Aorta (tissue), 5 donors: ENCODE measurements at regions not wholly inside any gene's neighbourhood (a gene's known extent, or its start where the extent isn't known, plus 50 kb on each side); places are given as distances from the start of the nearest gene placed in this dataset.

Source experiments
- ATAC-seq: fragments of 200-7000 bp; cut with Tn5 transposase; one replicate; pipeline ENCODE4 v1.9.1; 2022; ENCODE audit warnings: moderate library complexity; ENCODE audit not compliant: low FRiP score
- DNase-seq, 2 donors: peaks; one replicate each; pipeline ENCODE4 v3.0.0-alpha.2; 2020
- H3K27ac ChIP-seq, 2 donors: one replicate each; pipeline ENCODE4 v1.5.1; 2013; ENCODE audit warnings: low read length in 2 of 2, mild to moderate bottlenecking in 2 of 2, moderate library complexity in 2 of 2, control low read depth in 1 of 2, inconsistent platforms in 1 of 2, low read depth in 1 of 2
- H3K27me3 ChIP-seq, 2 donors: one replicate each; pipeline ENCODE4 v1.6.1; 2013; ENCODE audit warnings: control low read depth in 1 of 2, low read length in 1 of 2, mild to moderate bottlenecking in 1 of 2, moderate library complexity in 1 of 2; ENCODE audit not compliant: insufficient read depth in 2 of 2, control insufficient read depth in 1 of 2
- H3K36me3 ChIP-seq, 2 donors: one replicate each; pipeline ENCODE4 v1.6.1; 2013; ENCODE audit warnings: control low read depth in 1 of 2, low read length in 1 of 2, mild to moderate bottlenecking in 1 of 2; ENCODE audit not compliant: insufficient read depth in 2 of 2, control insufficient read depth in 1 of 2
- H3K4me1 ChIP-seq, 2 donors: one replicate each; pipeline ENCODE4 v1.6.1; 2013; ENCODE audit warnings: low read length in 2 of 2, control low read depth in 1 of 2, mild to moderate bottlenecking in 1 of 2, moderate library complexity in 1 of 2; ENCODE audit not compliant: insufficient read depth in 2 of 2, control insufficient read depth in 1 of 2
- H3K4me3 ChIP-seq, 2 donors: one replicate each; pipeline ENCODE4 v1.5.1; 2013; ENCODE audit warnings: low read length in 2 of 2, control low read depth in 1 of 2, mild to moderate bottlenecking in 1 of 2
- H3K9me3 ChIP-seq: one replicate; pipeline ENCODE4 v1.6.1; 2013; ENCODE audit warnings: mild to moderate bottlenecking, low read length; ENCODE audit not compliant: control insufficient read depth
- WGBS, 2 donors: extraction: QIAGEN DNeasy Blood & Tissue Kit; methylation state at CpG; one replicate each; pipeline ENCODE4 v1.1.7; 2013; 5-methylcytosine and 5-hydroxymethylcytosine counted together
- intact Hi-C, 2 donors: fragments of 100-400 bp; cut with DNase I; formaldehyde crosslinking; loops; one replicate each; pipeline versions ENCODE4 v1.14.2 to v1.15.0; 2022
- donor health status: healthy with polysubstance abuse.
- donor health status: Bipolar disorder and iron deficiency.
- donor health status: DM: no; HTN: no; CAD: no.
- donor health status: DM: no; HTN: no; CAD: no.
- donor health status: DM: yes; HTN: yes; CAD: no.

DNA sequence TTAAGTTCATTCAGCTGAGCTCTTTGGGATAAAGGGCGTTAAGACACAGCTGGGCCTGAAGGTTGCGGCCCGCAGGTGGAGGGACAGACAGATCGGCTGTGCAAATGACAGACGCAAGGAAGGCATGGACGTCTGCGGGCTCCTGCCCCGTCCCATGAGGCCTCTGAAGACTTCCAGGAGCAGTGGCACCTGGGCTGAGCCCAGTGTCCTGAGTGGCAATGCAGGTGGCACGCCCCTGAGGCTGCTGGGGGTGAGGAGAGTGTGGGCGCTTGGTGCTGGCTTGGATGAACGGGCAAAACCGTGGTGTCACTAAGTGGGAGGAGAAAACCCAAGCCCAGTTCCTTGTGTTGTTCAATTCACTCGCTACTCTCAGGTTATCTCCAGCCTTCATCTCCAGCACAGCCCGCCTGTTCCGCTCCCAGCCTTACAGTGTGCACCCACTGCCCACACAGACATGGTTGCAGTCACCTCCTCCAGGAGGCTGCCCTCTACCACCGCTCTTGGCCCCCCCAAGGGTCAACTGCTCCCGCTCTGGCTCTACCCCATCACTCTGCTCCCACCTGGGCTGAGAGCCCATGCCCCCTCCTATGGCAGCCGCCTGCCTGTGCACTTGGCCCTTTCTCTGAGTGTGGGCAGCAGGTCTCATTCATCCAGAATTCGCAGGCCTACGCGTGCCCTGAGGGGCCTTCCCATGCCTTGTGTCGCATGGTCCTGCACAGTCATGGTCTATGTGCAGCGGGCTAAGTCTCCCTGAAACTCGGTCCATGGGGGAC, 50.3 kb downstream of the PTGR3 start:
- no peaks in the 10 kb centered on the region for H3K4me1 ChIP-seq
- 95 to 96% methylated on average over 24 of the region's 24 CpGs for whole genome bisulfite sequencing, 2 donors
- H3K9me3 ChIP-seq = peaks cover 4% of the 10 kb centered on the region
- H3K27ac ChIP-seq = no peak overlapping the region
- ATAC-seq (no peak), DNase-seq (no peak)
- H3K27me3 ChIP-seq = no peaks in the 10 kb centered on the region
- no peak overlapping the region for H3K4me3 ChIP-seq
- no peaks in the 10 kb centered on the region for H3K36me3 ChIP-seq
- intact Hi-C loops = no loop called here

DNA sequence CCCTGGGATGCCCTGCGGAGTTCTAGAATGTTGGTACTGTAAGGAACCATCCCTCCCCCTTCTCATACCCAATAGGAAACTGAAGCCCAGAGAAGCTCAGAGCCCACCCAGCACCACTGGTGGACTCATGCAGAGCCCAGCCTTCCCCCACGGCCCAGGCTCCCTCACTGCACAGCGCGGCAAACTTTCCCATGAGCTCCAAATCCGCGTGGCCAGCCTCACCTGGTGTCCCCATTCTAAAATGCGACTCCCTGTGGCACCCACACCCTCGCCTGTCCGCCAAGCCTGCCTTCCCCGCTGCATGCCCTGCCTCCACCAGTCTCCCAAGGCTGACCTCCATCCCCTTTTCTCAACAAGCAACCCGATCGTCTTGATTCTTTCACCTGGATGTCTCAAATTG, 51.1 kb downstream of the PTGR3 start:
- DNase-seq = no peak
- no peak for ATAC-seq
- WGBS, 2 donors = 95 to 96% methylated on average over 12 of the region's 12 CpGs
- H3K27me3 ChIP-seq = no peaks in the 10 kb centered on the region
- H3K36me3 ChIP-seq = no peaks in the 10 kb centered on the region
- H3K4me3 ChIP-seq = no peak overlapping the region
- H3K9me3 ChIP-seq = peaks cover 4% of the 10 kb centered on the region
- intact Hi-C loops = no loop called here
- H3K27ac ChIP-seq = no peak overlapping the region
- H3K4me1 ChIP-seq = no peaks in the 10 kb centered on the region

- no peak overlapping the region for H3K4me3 ChIP-seq
- H3K9me3 ChIP-seq = peaks cover 4% of the 10 kb centered on the region
- intact Hi-C loops = no loop called here
- ATAC-seq (no peak), DNase-seq (no peak)
- WGBS, 2 donors = 88 to 92% methylated on average over 12 of the region's 12 CpGs
- no peaks in the 10 kb centered on the region for H3K4me1 ChIP-seq
- no peaks in the 10 kb centered on the region for H3K36me3 ChIP-seq
- no peak overlapping the region for H3K27ac ChIP-seq
- H3K27me3 ChIP-seq = no peaks in the 10 kb centered on the region
These were observed 51.6 kb downstream of the PTGR3 start for GRCh38 chr18:75157381-75157780.

DNA sequence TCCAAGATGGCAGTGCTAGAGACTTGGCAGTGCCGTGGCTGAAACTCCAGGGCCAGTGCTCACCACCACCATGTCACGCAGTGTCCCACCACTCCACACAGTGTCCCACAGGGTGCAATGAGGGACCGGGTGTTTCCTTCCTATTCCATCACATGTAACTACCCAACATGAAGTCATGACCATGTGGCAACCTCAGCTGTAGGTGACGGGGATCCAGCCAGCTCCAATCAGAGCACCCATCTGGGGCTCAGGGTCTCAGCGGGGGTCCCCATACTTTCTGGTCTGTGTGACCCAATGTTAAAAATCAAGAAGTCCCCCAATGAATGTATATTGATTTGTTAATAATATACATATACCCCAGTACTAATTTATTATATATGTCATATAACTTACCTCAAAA, 52.1 kb downstream of the PTGR3 start:
- WGBS, 2 donors = 92 to 94% methylated on average over 5 of the region's 5 CpGs
- DNase-seq (no peak), ATAC-seq (no peak)
- Histone ChIP-seq H3K4me1 (no peaks in the 10 kb centered on the region), H3K27me3 (no peaks in the 10 kb centered on the region), H3K9me3 (peaks cover 4% of the 10 kb centered on the region), H3K4me3 (no peak overlapping the region), H3K36me3 (no peaks in the 10 kb centered on the region), H3K27ac (no peak overlapping the region)
- intact Hi-C loops = no loop called here

DNA sequence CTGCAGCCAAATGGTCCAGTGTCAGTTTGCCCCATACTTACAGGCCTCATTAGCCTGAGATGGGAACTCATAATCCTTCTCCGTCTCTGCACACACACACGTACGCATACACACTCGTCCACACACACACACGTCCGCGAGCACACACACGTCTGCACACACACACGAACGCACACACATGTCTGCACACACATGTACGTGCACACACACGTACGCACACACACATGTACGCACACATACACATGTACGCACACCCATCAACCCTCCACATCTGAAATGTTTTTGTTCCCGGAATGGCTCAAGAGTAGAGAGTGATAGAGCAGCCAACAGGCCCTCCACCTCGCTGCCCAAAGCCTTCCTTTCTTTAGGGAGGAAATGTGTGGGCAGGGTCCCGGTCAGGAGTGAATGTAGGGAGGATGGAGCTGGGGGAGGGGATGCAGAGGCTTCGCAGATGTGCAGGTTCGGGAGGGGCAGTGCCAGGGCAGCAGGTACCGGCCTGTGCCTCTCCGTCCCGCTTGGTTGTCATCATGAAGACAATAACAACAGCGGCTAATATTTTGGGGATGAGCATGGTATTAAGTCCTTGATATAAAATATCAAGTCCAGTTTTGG, 52.7 kb downstream of the PTGR3 start:
- intact Hi-C loops = no loop called here
- DNase-seq (no peak), ATAC-seq (no peak)
- H3K4me1 ChIP-seq = no peaks in the 10 kb centered on the region
- no peaks in the 10 kb centered on the region for H3K27me3 ChIP-seq
- peaks cover 4% of the 10 kb centered on the region for H3K9me3 ChIP-seq
- no peak overlapping the region for H3K27ac ChIP-seq
- no peaks in the 10 kb centered on the region for H3K36me3 ChIP-seq
- WGBS, 2 donors = 94 to 95% methylated on average over 24 of the region's 24 CpGs
- H3K4me3 ChIP-seq = no peak overlapping the region

- H3K4me1 ChIP-seq = no peaks in the 10 kb centered on the region
- DNase-seq (no peak), ATAC-seq (no peak)
- peaks cover 4% of the 10 kb centered on the region for H3K9me3 ChIP-seq
- intact Hi-C loops = no loop called here
- no peak overlapping the region for H3K27ac ChIP-seq
- 93 to 95% methylated on average over 19 of the region's 19 CpGs for WGBS, 2 donors
- H3K36me3 ChIP-seq = no peaks in the 10 kb centered on the region
- no peak overlapping the region for H3K4me3 ChIP-seq
- H3K27me3 ChIP-seq = no peaks in the 10 kb centered on the region
These were observed 53.9 kb downstream of the PTGR3 start for GRCh38 chr18:75154997-75155396.

DNA sequence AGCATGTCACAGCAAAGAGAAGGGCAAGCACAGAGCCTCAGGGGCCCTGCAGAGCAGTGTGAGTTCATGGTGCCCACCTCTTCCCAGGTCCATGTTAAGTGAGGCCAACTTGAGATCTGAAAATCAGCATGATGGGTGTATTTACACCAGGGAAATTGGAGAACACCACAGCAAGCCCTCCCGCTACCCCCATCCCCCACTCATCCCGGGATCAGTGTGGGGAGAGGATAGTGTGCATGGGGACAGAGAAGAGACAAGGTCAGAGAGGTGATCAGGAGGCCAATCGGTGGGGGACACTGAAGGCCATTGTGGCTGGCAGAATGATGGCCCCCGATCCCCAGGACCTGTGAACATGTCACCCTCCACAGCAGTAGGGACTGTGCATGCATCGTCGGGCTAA, 54.7 kb downstream of the PTGR3 start:
- Histone ChIP-seq H3K4me1 (no peaks in the 10 kb centered on the region), H3K27ac (no peak overlapping the region), H3K36me3 (no peaks in the 10 kb centered on the region), H3K9me3 (peaks cover 4% of the 10 kb centered on the region), H3K4me3 (no peak overlapping the region), H3K27me3 (no peaks in the 10 kb centered on the region)
- no peak for DNase-seq
- 96 to 98% methylated on average over 6 of the region's 6 CpGs for WGBS, 2 donors
- ATAC-seq = no peak
- intact Hi-C loops = no loop called here

DNA sequence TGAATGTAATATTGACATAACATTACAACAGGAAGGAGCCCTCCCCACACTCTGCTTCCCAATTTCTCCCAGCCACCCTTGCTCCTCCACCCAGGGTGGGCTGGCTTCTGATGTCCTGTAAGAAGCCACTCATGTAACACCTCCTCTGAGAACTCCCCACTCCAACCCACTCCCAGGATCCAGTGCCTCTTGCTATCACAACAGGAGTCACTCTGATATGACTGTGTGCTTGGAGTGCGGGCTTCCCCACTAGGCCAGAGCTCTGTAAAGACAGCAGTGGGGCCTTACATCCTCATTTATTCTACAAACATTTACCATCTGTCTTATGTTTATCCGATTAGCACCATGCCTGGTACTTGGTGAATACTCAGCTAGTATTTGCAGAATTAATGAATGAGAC, 65.1 kb downstream of the PTGR3 start:
- Histone ChIP-seq H3K9me3 (peaks cover 1% of the 10 kb centered on the region), H3K4me3 (no peak overlapping the region), H3K4me1 (no peaks in the 10 kb centered on the region), H3K36me3 (no peaks in the 10 kb centered on the region), H3K27ac (no peak overlapping the region), H3K27me3 (no peaks in the 10 kb centered on the region)
- DNase-seq (no peak), ATAC-seq (no peak)
- intact Hi-C loops = no loop called here
- WGBS, 2 donors = 94 to 97% methylated on average over 2 of the region's 2 CpGs

DNA sequence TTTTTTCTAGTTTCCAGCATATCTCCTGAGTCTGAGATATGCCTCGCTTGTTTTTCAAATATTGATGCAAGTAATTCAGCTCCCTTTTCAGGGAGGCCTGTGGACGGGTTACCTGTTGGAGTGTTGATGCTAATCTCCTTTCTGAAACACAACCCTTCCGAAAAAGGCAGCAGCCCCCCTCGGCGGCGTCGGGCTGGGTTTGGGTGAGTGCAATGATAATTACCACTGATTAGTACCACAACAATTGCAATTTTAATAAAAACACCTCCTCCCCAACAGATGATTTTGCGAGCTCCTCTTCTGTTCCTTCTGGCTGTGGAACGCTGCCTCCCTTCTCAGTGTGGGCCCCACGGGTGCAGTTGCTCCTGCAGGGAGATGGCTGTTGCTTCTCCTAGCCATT, 66.3 kb downstream of the PTGR3 start:
- Histone ChIP-seq H3K27me3 (no peaks in the 10 kb centered on the region), H3K4me1 (no peaks in the 10 kb centered on the region), H3K4me3 (no peak overlapping the region), H3K36me3 (no peaks in the 10 kb centered on the region), H3K27ac (no peak overlapping the region), H3K9me3 (peaks cover 1% of the 10 kb centered on the region)
- ATAC-seq (no peak), DNase-seq (no peak)
- WGBS, 2 donors = 84 to 85% methylated on average over 10 of the region's 10 CpGs
- intact Hi-C loops = no loop called here
